Superior temporal gyrus (tissue), 1 donor: ENCODE measurements at regions not wholly inside any gene's neighbourhood (a gene's known extent, or its start where the extent isn't known, plus 50 kb on each side); places are given as distances from the start of the nearest gene placed in this dataset.
"Not testable (repeated sequence)": the region's sequence is repeated elsewhere in the genome, so short reads cannot be mapped to it uniquely, and the experiment has no call there.

Source experiments
- DNase-seq: peaks from one replicate; pipeline ENCODE4 v3.0.0-alpha.2; 2016; ENCODE audit errors: extremely low spot score

GRCh38 chr1:172918478-172918877, 132.3 kb downstream of the TNFSF18 start:
- DNase-seq = no peak

- no peak for DNase-seq
Measured at GRCh38 chr1:172926070-172926469, 124.7 kb downstream of the TNFSF18 start.

GRCh38 chr1:172928412-172928811, 122.3 kb downstream of the TNFSF18 start:
- DNase-seq = no peak

- no peak for DNase-seq
Measured at GRCh38 chr1:172929006-172929405, 121.7 kb downstream of the TNFSF18 start.

GRCh38 chr1:172930142-172930541, 120.6 kb downstream of the TNFSF18 start:
- no peak for DNase-seq

GRCh38 chr1:172931340-172931739, 119.4 kb downstream of the TNFSF18 start:
- no peak for DNase-seq

GRCh38 chr1:172931761-172932160, 119.0 kb downstream of the TNFSF18 start:
- DNase-seq = no peak

GRCh38 chr1:172932981-172933380, 117.8 kb downstream of the TNFSF18 start:
- no peak for DNase-seq

GRCh38 chr1:172934417-172934762, 116.4 kb downstream of the TNFSF18 start:
- no peak for DNase-seq

- DNase-seq = no peak
Measured at GRCh38 chr1:172935062-172935592, 115.6 kb downstream of the TNFSF18 start.

GRCh38 chr1:172936088-172936645, 114.6 kb downstream of the TNFSF18 start:
- DNase-seq = no peak

GRCh38 chr1:172938681-172939080, 112.1 kb downstream of the TNFSF18 start:
- DNase-seq = no peak

GRCh38 chr1:172939475-172939874, 111.3 kb downstream of the TNFSF18 start:
- no peak for DNase-seq

- no peak for DNase-seq
Measured at GRCh38 chr1:172940174-172940855, 110.4 kb downstream of the TNFSF18 start.

- no peak for DNase-seq
Measured at GRCh38 chr1:172941471-172941870, 109.3 kb downstream of the TNFSF18 start.

- no peak for DNase-seq
Measured at GRCh38 chr1:172941945-172942344, 108.8 kb downstream of the TNFSF18 start.

GRCh38 chr1:172943138-172943537, 107.6 kb downstream of the TNFSF18 start:
- not testable (repeated sequence) for DNase-seq

GRCh38 chr1:172944931-172945330, 105.8 kb downstream of the TNFSF18 start:
- DNase-seq = no peak

GRCh38 chr1:172946814-172947507, 103.8 kb downstream of the TNFSF18 start:
- DNase-seq = no peak

GRCh38 chr1:172948457-172948856, 102.3 kb downstream of the TNFSF18 start:
- no peak for DNase-seq

- DNase-seq = no peak
Measured at GRCh38 chr1:172949096-172949495, 101.6 kb downstream of the TNFSF18 start.

- no peak for DNase-seq
Measured at GRCh38 chr1:172950528-172950927, 100.2 kb downstream of the TNFSF18 start.
